ENCODE measurements at regions not wholly inside any gene's neighbourhood (a gene's known extent, or its start where the extent isn't known, plus 50 kb on each side); places are given as distances from the start of the nearest gene placed in this dataset.
"Not testable (repeated sequence)": the region's sequence is repeated elsewhere in the genome, so short reads cannot be mapped to it uniquely, and the experiment has no call there.

- FAIRE-seq, result no peak
Measured at GRCh38 chr18:1246827-1247226, 342.2 kb downstream of the ADCYAP1 start.

DNA sequence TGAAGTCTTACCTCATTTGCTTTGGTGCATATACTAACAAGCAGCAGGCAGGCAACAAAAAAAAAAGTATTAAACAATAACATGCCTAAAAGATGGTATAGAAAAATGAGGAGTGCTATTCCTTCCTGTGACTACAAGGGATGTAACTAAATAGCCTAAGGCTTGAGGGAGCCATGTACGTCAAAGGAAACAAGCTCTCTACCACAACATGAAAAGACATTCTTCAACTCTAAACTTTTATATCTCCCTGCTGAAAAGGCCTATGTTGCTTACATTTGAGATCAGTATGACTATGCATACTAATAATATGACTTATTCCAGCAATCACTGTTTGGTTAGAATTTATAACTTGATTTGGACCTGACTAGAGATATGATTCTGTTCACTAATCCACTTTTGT is 347.9 kb downstream of the ADCYAP1 start:
- DNase-seq (ENCODE audit: extremely low spot score, insufficient read length, low read depth), result no peak
- no peak for FAIRE-seq

More at GRCh38 chr18:1246827-1247226, 342.2 kb downstream of the ADCYAP1 start:
- no peak for DNase-seq (ENCODE audit: extremely low spot score, insufficient read length, low read depth)

- DNase-seq (ENCODE audit: extremely low spot score, insufficient read length, low read depth), result no peak
- no peak for FAIRE-seq
Measured at GRCh38 chr18:1252936-1253335, 348.3 kb downstream of the ADCYAP1 start.

- FAIRE-seq, result no peak
- DNase-seq (ENCODE audit: extremely low spot score, insufficient read length, low read depth), result no peak
Measured at GRCh38 chr18:1253827-1254226, 349.2 kb downstream of the ADCYAP1 start.

GRCh38 chr18:1261054-1261453 is 356.4 kb downstream of the ADCYAP1 start:
- FAIRE-seq (no peak), DNase-seq (ENCODE audit: extremely low spot score, insufficient read length, low read depth) (no peak)

- FAIRE-seq, result no peak
- no peak for DNase-seq (ENCODE audit: extremely low spot score, insufficient read length, low read depth)
Measured at GRCh38 chr18:1267021-1267420, 362.4 kb downstream of the ADCYAP1 start.

GRCh38 chr18:1270081-1270480 is 365.4 kb downstream of the ADCYAP1 start:
- DNase-seq (ENCODE audit: extremely low spot score, insufficient read length, low read depth) (no peak), FAIRE-seq (no peak)

- no peak for DNase-seq (ENCODE audit: extremely low spot score, insufficient read length, low read depth)
- no peak for FAIRE-seq
Measured at GRCh38 chr18:1273469-1273868, 368.8 kb downstream of the ADCYAP1 start.

DNA sequence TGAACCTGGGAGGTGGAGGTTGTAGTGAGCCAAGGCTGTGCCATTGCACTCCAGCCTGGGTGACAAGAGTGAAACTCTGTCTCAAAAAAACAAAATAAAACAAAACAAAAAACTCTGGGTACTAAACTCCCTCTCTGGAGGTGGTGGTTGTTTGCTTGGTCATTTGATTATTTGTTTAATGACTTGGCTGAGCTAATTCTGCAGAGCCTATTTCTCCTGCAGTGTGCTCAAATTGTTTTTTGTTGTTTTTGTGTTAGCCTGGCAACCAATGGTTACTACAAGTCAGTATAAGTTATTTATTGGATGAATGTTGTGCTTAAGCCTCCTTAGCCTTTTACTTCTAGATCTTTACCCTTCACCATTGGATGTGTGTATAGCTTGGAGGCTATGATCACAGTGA is 387.5 kb downstream of the ADCYAP1 start:
- FAIRE-seq, result no peak
- DNase-seq (ENCODE audit: extremely low spot score, insufficient read length, low read depth), result no peak

DNA sequence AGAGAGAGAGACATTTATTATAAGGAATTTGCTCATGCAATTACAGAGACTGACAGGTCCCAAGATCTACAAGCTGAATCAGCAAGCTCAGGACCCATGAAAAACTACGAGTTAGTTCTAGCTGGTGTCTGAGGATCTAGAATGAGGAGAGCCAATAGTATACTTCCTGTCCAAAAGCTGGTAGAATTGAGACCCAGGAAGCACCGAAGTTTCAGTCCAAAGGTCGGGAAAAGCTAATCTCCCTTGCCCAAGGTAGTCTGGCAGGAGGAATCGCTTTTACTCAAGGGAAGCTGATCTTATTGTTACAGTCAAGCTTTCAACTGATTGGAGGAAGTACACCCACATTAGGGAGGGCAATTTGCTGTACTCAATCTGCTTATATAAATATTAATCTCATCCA is 389.6 kb downstream of the ADCYAP1 start:
- no peak for FAIRE-seq
- no peak for DNase-seq (ENCODE audit: extremely low spot score, insufficient read length, low read depth)

GRCh38 chr18:1296237-1296636 is 391.6 kb downstream of the ADCYAP1 start:
- DNase-seq (ENCODE audit: extremely low spot score, insufficient read length, low read depth) (no peak), FAIRE-seq (no peak)

GRCh38 chr18:1302861-1303260 is 398.2 kb downstream of the ADCYAP1 start:
- FAIRE-seq (no peak), DNase-seq (ENCODE audit: extremely low spot score, insufficient read length, low read depth) (no peak)

GRCh38 chr18:1304392-1304992 is 399.8 kb downstream of the ADCYAP1 start:
- FAIRE-seq, result no peak
- DNase-seq (ENCODE audit: extremely low spot score, insufficient read length, low read depth), result no peak

GRCh38 chr18:1306641-1307040 is 402.0 kb downstream of the ADCYAP1 start:
- no peak for DNase-seq (ENCODE audit: extremely low spot score, insufficient read length, low read depth)
- no peak for FAIRE-seq

DNA sequence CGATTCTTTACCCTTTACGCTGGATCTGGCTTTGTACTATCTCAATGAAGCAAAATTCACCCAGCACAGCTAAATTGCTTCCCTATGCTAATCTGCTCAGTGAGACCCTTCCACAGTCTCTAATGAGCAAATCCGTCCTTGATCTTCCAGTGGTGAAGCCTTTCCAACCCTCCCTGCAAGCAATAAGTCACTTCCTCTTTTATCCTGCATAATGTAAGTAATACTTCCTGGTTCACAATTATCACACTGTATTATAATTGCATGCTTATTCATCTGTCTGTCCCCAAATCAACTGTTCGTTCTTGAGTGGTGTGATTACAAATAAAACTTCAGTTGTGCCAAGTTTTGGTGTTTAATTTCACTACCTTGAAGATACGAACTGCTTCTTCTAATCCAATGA is 404.0 kb downstream of the ADCYAP1 start:
- FAIRE-seq, result no peak
- no peak for DNase-seq (ENCODE audit: extremely low spot score, insufficient read length, low read depth)

- DNase-seq (ENCODE audit: extremely low spot score, insufficient read length, low read depth) (no peak), FAIRE-seq (no peak)
Measured at GRCh38 chr18:1311376-1311775, 406.7 kb downstream of the ADCYAP1 start.

GRCh38 chr18:1335345-1335744 is 430.7 kb downstream of the ADCYAP1 start:
- DNase-seq (ENCODE audit: extremely low spot score, insufficient read length, low read depth); FAIRE-seq: not testable (repeated sequence)

DNA sequence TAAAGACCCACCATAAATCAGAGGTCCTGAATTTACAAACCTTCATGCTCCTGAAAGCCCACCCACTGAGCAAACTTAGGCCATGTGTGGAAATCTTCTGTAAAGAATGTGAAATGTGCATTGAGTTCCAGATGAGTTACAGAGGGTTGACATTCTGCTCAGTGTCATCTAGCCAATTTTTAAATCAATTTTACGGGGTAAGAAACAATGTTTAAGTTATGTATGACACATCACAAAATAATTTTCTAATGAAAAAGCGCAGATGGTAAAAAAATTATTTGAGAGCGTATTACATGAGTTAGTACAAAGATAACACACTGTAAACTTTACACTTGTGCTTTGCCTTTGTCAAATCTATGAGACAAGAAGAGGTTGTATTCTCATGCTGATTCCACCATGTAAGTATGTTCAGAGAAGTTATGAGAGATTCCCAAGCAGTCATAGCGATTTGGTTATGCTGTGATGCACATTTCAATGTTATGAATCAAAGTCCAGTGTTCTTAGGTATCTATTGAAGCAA is 446.3 kb downstream of the ADCYAP1 start:
- no peak for FAIRE-seq
- no peak for DNase-seq (ENCODE audit: extremely low spot score, insufficient read length, low read depth)

DNA sequence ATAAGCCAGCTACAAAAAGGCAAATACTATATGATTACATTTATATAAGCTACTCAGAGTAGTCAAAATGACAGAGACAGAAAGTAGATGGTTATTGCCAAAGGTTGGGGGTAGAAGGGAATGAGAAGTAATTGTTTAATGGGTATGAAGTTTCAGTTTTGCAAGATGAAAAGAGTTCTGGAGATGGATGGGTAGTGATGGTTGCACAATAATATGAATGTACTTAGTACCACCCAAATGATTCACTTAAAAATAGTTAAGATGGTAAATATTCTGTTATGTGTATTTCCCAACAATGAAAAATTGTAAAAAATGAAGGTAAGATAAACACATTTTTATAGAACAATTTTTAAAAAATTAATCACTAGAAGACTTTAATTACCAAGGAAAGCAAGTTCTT is 448.4 kb downstream of the ADCYAP1 start:
- no peak for FAIRE-seq
- no peak for DNase-seq (ENCODE audit: extremely low spot score, insufficient read length, low read depth)

DNA sequence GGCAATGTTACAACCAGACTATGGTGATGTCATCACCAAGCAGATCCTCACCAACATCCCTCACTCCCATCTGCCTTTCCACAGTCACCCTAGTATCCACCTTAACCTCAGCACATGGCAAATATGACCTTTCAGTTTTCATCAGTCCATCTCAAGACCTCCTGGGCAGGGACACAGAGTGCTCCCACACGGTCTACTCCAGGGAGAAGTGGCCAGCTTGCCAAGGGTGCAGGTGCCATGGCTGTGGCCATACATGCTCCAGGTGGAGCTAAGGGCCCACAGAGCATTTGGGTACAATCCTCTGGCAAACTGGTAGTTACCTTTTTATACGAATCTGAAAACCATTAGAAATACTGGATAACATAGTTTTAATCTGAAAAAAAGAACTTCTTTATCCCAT is 453.1 kb downstream of the ADCYAP1 start:
- FAIRE-seq, result no peak
- DNase-seq (ENCODE audit: extremely low spot score, insufficient read length, low read depth), result no peak

GRCh38 chr18:1361936-1362335 is 457.3 kb downstream of the ADCYAP1 start:
- FAIRE-seq, result no peak
- DNase-seq (ENCODE audit: extremely low spot score, insufficient read length, low read depth), result no peak

- FAIRE-seq, result no peak
- no peak for DNase-seq (ENCODE audit: extremely low spot score, insufficient read length, low read depth)
Measured at GRCh38 chr18:1370552-1370951, 465.9 kb downstream of the ADCYAP1 start.

All from GM18507 (cell line).